Neural progenitor cell (in vitro differentiated cells): ENCODE measurements at regions not wholly inside any gene's neighbourhood (a gene's known extent, or its start where the extent isn't known, plus 50 kb on each side); places are given as distances from the start of the nearest gene placed in this dataset.

Experiments used
- DNase-seq: peaks from one replicate; pipeline ENCODE4 v3.0.0-alpha.2; 2016; ENCODE audit warnings: low spot score
- H2AFZ ChIP-seq: fragments of 200-600 bp; sonication (generic); replicated peaks from 2 replicates; pipeline ENCODE4 v1.6.1; 2016; ENCODE audit warnings: antibody characterized with exemption
- H3F3A ChIP-seq: fragments of 200-600 bp; sonication (generic); 2 replicates; pipeline ENCODE4 v1.6.1; 2016; ENCODE audit warnings: antibody characterized with exemption, low read depth
- H3K27ac ChIP-seq: fragments of 200-600 bp; sonication (generic); 2 replicates; pipeline ENCODE4 v1.5.1; 2016; ENCODE audit warnings: mild to moderate bottlenecking
- H3K27me3 ChIP-seq: fragments of 200-600 bp; sonication (generic); 2 replicates; pipeline ENCODE4 v1.6.1; 2016; ENCODE audit warnings: mild to moderate bottlenecking, moderate library complexity
- H3K36me3 ChIP-seq: fragments of 200-600 bp; sonication (generic); 2 replicates; pipeline ENCODE4 v1.5.1; 2016
- H3K4me1 ChIP-seq: fragments of 200-600 bp; sonication (generic); 2 replicates; pipeline ENCODE4 v1.6.1; 2016; ENCODE audit warnings: mixed run types
- H3K4me2 ChIP-seq: fragments of 200-600 bp; sonication (generic); 2 replicates; pipeline ENCODE4 v1.6.1; 2016
- H3K4me3 ChIP-seq: fragments of 200-600 bp; sonication (generic); 2 replicates; pipeline ENCODE4 v1.5.1; 2016
- H3K79me2 ChIP-seq: fragments of 200-600 bp; sonication (generic); 2 replicates; pipeline ENCODE4 v1.6.1; 2016; ENCODE audit warnings: low read depth
- H3K9ac ChIP-seq: fragments of 200-600 bp; sonication (generic); 2 replicates; pipeline ENCODE4 v1.6.1; 2016
- H3K9me3 ChIP-seq: fragments of 200-600 bp; sonication (generic); 2 replicates; pipeline ENCODE4 v1.5.1; 2016; ENCODE audit warnings: low read depth
- H4K20me1 ChIP-seq: fragments of 200-600 bp; sonication (generic); 2 replicates; pipeline ENCODE4 v1.6.1; 2016; ENCODE audit warnings: low read depth
- H3K27ac Mint-ChIP-seq: 3 replicates; pipeline ENCODE4 v1.8.0; 2021; ENCODE audit warnings: mixed read lengths
- H3K27me3 Mint-ChIP-seq: 2 replicates; pipeline ENCODE4 v1.8.0; 2022; ENCODE audit warnings: low read depth, mild to moderate bottlenecking, inconsistent platforms, moderate library complexity, mixed read lengths; ENCODE audit not compliant: insufficient read depth
- H3K36me3 Mint-ChIP-seq: 3 replicates; pipeline ENCODE4 v1.8.0; 2021; ENCODE audit warnings: mixed read lengths
- H3K4me1 Mint-ChIP-seq: 3 replicates; pipeline ENCODE4 v1.8.0; 2021; ENCODE audit warnings: mixed read lengths
- H3K4me3 Mint-ChIP-seq: 3 replicates; pipeline ENCODE4 v1.8.0; 2021; ENCODE audit warnings: mild to moderate bottlenecking, moderate library complexity, mixed read lengths
- H3K9me3 Mint-ChIP-seq: 3 replicates; pipeline ENCODE4 v1.8.0; 2020; ENCODE audit warnings: mixed read lengths
- EZH2 ChIP-seq: fragments of 200-600 bp; sonication (generic); IDR thresholded peaks from 2 replicates; pipeline ENCODE4 v1.6.1; 2017; ENCODE audit warnings: antibody characterized with exemption, mild to moderate bottlenecking, moderate library complexity
- EZH2phosphoT487 ChIP-seq: fragments of 200-600 bp; sonication (generic); IDR thresholded peaks from 2 replicates; pipeline ENCODE4 v1.6.1; 2017; ENCODE audit warnings: antibody characterized with exemption
- TF ChIP-seq, protein P1 (sequence below): fragments of 200-600 bp; sonication (generic); IDR thresholded peaks from 2 replicates; pipeline ENCODE4 v1.5.1; 2017; ENCODE audit warnings: antibody characterized with exemption, mild to moderate bottlenecking

DNA sequence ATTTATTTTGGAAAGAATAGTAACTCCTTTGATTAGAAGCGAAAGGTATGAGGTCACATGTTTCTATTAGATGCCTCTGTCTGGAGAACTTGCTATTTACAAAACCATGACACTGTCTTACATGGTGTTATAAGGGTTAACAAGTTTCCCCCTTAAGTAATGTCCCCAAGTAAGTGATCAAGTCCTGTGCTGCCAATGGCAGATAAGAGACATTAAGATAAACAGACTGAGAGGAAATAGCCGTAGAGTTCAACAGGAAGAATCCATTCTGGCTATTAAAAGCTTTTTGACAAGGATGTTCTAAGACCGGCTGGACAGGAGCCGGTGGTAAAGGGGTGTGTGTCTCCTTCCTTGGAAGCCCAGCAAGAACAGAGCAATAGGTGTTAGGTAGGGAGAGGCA lies 257.5 kb downstream of the GADD45G start:
- Histone ChIP-seq H3K4me2 (no peak overlapping the region), H3K27ac (no peak overlapping the region), H3K36me3 (no peaks in the 10 kb centered on the region), H3K4me3 (no peak overlapping the region), H3F3A (no peaks in the 10 kb centered on the region), H3K9me3 (no peaks in the 10 kb centered on the region), H3K27me3 (no peaks in the 10 kb centered on the region), H2AFZ (no peak overlapping the region), H3K9ac (no peak overlapping the region), H4K20me1 (no peaks in the 10 kb centered on the region), H3K79me2 (no peaks in the 10 kb centered on the region), H3K4me1 (no peaks in the 10 kb centered on the region)
- no peaks in the 10 kb centered on the region for H3K36me3 Mint-ChIP-seq
- no peak overlapping the region for H3K4me3 Mint-ChIP-seq
- H3K27ac Mint-ChIP-seq, result no peak overlapping the region
- no peak for DNase-seq
- peaks cover 20% of the 10 kb centered on the region for H3K4me1 Mint-ChIP-seq
- no peak for TF ChIP-seq EZH2
- TF ChIP-seq, protein P1, sequence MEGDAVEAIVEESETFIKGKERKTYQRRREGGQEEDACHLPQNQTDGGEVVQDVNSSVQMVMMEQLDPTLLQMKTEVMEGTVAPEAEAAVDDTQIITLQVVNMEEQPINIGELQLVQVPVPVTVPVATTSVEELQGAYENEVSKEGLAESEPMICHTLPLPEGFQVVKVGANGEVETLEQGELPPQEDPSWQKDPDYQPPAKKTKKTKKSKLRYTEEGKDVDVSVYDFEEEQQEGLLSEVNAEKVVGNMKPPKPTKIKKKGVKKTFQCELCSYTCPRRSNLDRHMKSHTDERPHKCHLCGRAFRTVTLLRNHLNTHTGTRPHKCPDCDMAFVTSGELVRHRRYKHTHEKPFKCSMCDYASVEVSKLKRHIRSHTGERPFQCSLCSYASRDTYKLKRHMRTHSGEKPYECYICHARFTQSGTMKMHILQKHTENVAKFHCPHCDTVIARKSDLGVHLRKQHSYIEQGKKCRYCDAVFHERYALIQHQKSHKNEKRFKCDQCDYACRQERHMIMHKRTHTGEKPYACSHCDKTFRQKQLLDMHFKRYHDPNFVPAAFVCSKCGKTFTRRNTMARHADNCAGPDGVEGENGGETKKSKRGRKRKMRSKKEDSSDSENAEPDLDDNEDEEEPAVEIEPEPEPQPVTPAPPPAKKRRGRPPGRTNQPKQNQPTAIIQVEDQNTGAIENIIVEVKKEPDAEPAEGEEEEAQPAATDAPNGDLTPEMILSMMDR, result no peak
- no peak for TF ChIP-seq EZH2phosphoT487
- H3K9me3 Mint-ChIP-seq, result peaks cover 14% of the 10 kb centered on the region
- H3K27me3 Mint-ChIP-seq, result peaks cover 6% of the 10 kb centered on the region

DNA sequence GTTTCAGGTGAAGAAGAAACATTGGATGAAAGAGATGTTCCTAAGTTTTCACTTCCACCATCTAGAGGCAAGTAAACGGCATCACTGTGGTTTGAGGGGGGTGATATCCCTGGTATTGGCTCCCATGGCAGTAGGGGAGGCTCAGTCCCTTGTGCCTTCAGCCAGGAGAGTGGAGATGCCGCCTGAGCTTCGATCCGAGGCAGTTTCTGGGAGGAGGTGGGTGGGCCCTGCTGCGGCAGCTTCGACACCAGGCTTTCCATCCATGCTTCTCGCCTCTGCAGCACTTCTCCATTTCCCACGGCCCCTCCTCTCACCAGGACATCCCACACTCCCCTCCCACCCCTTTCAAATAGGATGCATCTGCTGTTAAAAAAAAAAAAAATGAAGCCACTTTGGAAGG lies 258.3 kb downstream of the GADD45G start:
- no peaks in the 10 kb centered on the region for H3K36me3 Mint-ChIP-seq
- peaks cover 6% of the 10 kb centered on the region for H3K27me3 Mint-ChIP-seq
- Histone ChIP-seq H3K9me3 (no peaks in the 10 kb centered on the region), H3K9ac (no peak overlapping the region), H3K27ac (no peak overlapping the region), H3K4me3 (no peak overlapping the region), H3K27me3 (no peaks in the 10 kb centered on the region), H2AFZ (no peak overlapping the region), H3K4me2 (no peak overlapping the region), H3F3A (no peaks in the 10 kb centered on the region), H3K36me3 (no peaks in the 10 kb centered on the region), H4K20me1 (no peaks in the 10 kb centered on the region), H3K79me2 (no peaks in the 10 kb centered on the region), H3K4me1 (no peaks in the 10 kb centered on the region)
- TF ChIP-seq, protein P1, result no peak
- no peak for TF ChIP-seq EZH2
- TF ChIP-seq EZH2phosphoT487, result no peak
- H3K9me3 Mint-ChIP-seq, result peaks cover 10% of the 10 kb centered on the region
- no peak for DNase-seq
- no peak overlapping the region for H3K27ac Mint-ChIP-seq
- H3K4me1 Mint-ChIP-seq, result peaks cover 20% of the 10 kb centered on the region
- H3K4me3 Mint-ChIP-seq, result no peak overlapping the region

DNA sequence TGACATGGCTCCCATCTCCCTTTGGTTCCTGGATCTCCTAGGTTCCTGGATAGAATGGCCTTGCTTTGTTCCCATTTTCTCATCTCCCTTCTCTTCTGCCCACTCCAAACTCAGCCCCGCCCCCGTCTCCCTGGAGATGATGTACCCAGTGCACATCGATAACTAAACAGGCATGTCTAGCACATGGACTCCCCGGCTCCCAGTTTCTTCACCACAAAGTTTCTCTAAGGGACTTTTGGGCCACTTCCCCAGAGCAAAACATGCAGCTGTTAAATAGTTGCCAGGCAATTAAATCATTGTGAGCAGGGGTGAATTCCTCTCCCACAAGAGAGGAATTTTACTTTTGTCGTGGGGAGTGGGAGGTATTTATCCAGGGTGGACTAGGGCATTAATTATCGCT lies 259.0 kb downstream of the GADD45G start:
- no peak overlapping the region for H3K27ac Mint-ChIP-seq
- TF ChIP-seq EZH2phosphoT487 (no peak), EZH2 (no peak)
- TF ChIP-seq, protein P1, result no peak
- H3K36me3 Mint-ChIP-seq, result no peaks in the 10 kb centered on the region

More for the DNA sequence above, 259.0 kb downstream of the GADD45G start:
- H3F3A ChIP-seq, result no peaks in the 10 kb centered on the region
- H3K4me1 Mint-ChIP-seq, result peaks cover 20% of the 10 kb centered on the region
- no peaks in the 10 kb centered on the region for H3K27me3 ChIP-seq
- no peak overlapping the region for H3K4me3 ChIP-seq
- DNase-seq, result no peak
- peaks cover 6% of the 10 kb centered on the region for H3K27me3 Mint-ChIP-seq
- no peak overlapping the region for H3K27ac ChIP-seq
- H3K79me2 ChIP-seq, result no peaks in the 10 kb centered on the region
- peaks cover 3% of the 10 kb centered on the region for H3K9me3 Mint-ChIP-seq
- H3K36me3 ChIP-seq, result no peaks in the 10 kb centered on the region
- no peak overlapping the region for H2AFZ ChIP-seq
- no peak overlapping the region for H3K4me2 ChIP-seq
- no peak overlapping the region for H3K4me3 Mint-ChIP-seq
- no peaks in the 10 kb centered on the region for H3K4me1 ChIP-seq
- no peaks in the 10 kb centered on the region for H3K9me3 ChIP-seq
- no peak overlapping the region for H3K9ac ChIP-seq
- no peaks in the 10 kb centered on the region for H4K20me1 ChIP-seq
